Neutrophil (primary cell): ENCODE measurements at regions not wholly inside any gene's neighbourhood (a gene's known extent, or its start where the extent isn't known, plus 50 kb on each side); places are given as distances from the start of the nearest gene placed in this dataset.
A peak's percentile ranks its signal among the peaks of the same experiment; 100 is the strongest.

ENCODE experiments used
- H3K27ac ChIP-seq: fragments of 200-600 bp; sonication (generic); 2 replicates; pipeline ENCODE4 v1.5.1; 2016; ENCODE audit warnings: mild to moderate bottlenecking, moderate library complexity
- H3K27me3 ChIP-seq: fragments of 200-600 bp; sonication (generic); 2 replicates; pipeline ENCODE4 v1.6.0; 2016; ENCODE audit warnings: mild to moderate bottlenecking
- H3K36me3 ChIP-seq: fragments of 200-600 bp; sonication (generic); 2 replicates; pipeline ENCODE4 v1.5.1; 2017
- H3K4me1 ChIP-seq, 2 experiments: fragments of 200-600 bp in 1 of 2; sonication (generic) in 1 of 2; 1 replicate in 1 of 2; 2 replicates in 1 of 2; pipeline versions ENCODE4 v1.5.1 to v1.6.1; 2013 to 2016; ENCODE audit warnings: low read depth in 1 of 2, low read length in 1 of 2, mild to moderate bottlenecking in 1 of 2, moderate library complexity in 1 of 2; ENCODE audit not compliant: control insufficient read depth in 1 of 2, insufficient read depth in 1 of 2
- H3K4me3 ChIP-seq, 2 experiments: fragments of 200-600 bp in 1 of 2; sonication (generic) in 1 of 2; 1 replicate in 1 of 2; 2 replicates in 1 of 2; pipeline ENCODE4 v1.5.1; 2013 to 2016; ENCODE audit warnings: low read depth in 1 of 2, low read length in 1 of 2, mild to moderate bottlenecking in 1 of 2, moderate library complexity in 1 of 2
- H3K9me3 ChIP-seq: fragments of 200-600 bp; sonication (generic); 2 replicates; pipeline ENCODE4 v1.5.1; 2016
- CTCF ChIP-seq: fragments of 200-600 bp; sonication (generic); IDR thresholded peaks from 2 replicates; pipeline ENCODE4 v1.5.1; 2016; ENCODE audit warnings: antibody characterized with exemption

GRCh38 chr12:93115198-93115601 lies 186.1 kb upstream of the EEA1 start:
- Histone ChIP-seq H3K4me1 (peaks cover under 1 to 12% of the 10 kb centered on the region in 2 experiments), H3K27me3 (no peaks in the 10 kb centered on the region), H3K4me3 (no peak overlapping the region), H3K27ac (no peak overlapping the region), H3K9me3 (no peaks in the 10 kb centered on the region), H3K36me3 (no peaks in the 10 kb centered on the region)
- no peak for TF ChIP-seq CTCF

- H3K27me3 ChIP-seq, result no peaks in the 10 kb centered on the region
- H3K36me3 ChIP-seq, result no peaks in the 10 kb centered on the region
- no peak overlapping the region for H3K27ac ChIP-seq
- no peaks in the 10 kb centered on the region for H3K9me3 ChIP-seq
- no peak for TF ChIP-seq CTCF
- no peak overlapping the region for H3K4me3 ChIP-seq
- H3K4me1 ChIP-seq, result peaks cover 5 to 16% of the 10 kb centered on the region in 2 experiments
Measured at GRCh38 chr12:93115646-93116045, 186.6 kb upstream of the EEA1 start.

GRCh38 chr12:93116632-93117031 lies 187.5 kb upstream of the EEA1 start:
- Histone ChIP-seq H3K4me1 (peaks cover 15 to 26% of the 10 kb centered on the region in 2 experiments), H3K4me3 (no peak overlapping the region), H3K9me3 (no peaks in the 10 kb centered on the region), H3K27ac (no peak overlapping the region), H3K36me3 (no peaks in the 10 kb centered on the region), H3K27me3 (no peaks in the 10 kb centered on the region)
- no peak for TF ChIP-seq CTCF

GRCh38 chr12:93121729-93122488 lies 192.8 kb upstream of the EEA1 start:
- H3K9me3 ChIP-seq, result no peaks in the 10 kb centered on the region
- H3K27me3 ChIP-seq, result no peaks in the 10 kb centered on the region
- no peak overlapping the region for H3K4me3 ChIP-seq
- H3K36me3 ChIP-seq, result no peaks in the 10 kb centered on the region
- H3K4me1 ChIP-seq, result peaks cover 46 to 52% of the 10 kb centered on the region in 2 experiments
- peak overlapping the region; percentile 79 for H3K27ac ChIP-seq
- no peak for TF ChIP-seq CTCF

- no peak for TF ChIP-seq CTCF
- Histone ChIP-seq H3K4me3 (no peak overlapping the region), H3K27ac (peak overlapping the region; percentile 79)
Measured at GRCh38 chr12:93122569-93123091, 193.5 kb upstream of the EEA1 start.

More at GRCh38 chr12:93122569-93123091, 193.5 kb upstream of the EEA1 start:
- H3K27me3 ChIP-seq, result no peaks in the 10 kb centered on the region
- no peaks in the 10 kb centered on the region for H3K36me3 ChIP-seq
- H3K9me3 ChIP-seq, result no peaks in the 10 kb centered on the region
- peaks cover 53 to 60% of the 10 kb centered on the region in 2 experiments for H3K4me1 ChIP-seq
